PC-3 (cell line): ENCODE measurements at regions not wholly inside any gene's neighbourhood (a gene's known extent, or its start where the extent isn't known, plus 50 kb on each side); places are given as distances from the start of the nearest gene placed in this dataset.

Experiments
- ATAC-seq: fragments of 200-7000 bp; cut with Tn5 transposase; 2 replicates; pipeline ENCODE4 v1.9.1; 2020; ENCODE audit warnings: mild to moderate bottlenecking, moderate library complexity
- BruUV-seq: library from RNA; stranded (reverse); fragments of 400-500 nt; replicated peaks from 2 replicates; lab custom pipeline; 2021; lab: Mats Ljungman, UMichigan
- CTCF ChIA-PET: fragments of 300-600 bp; sonication (Branson Sonifier 250); formaldehyde crosslinking; loops from one replicate; lab custom pipeline; 2022; ENCODE audit warnings: antibody characterized with exemption; lab: Charles Lee
- POLR2A ChIA-PET: fragments of 300-600 bp; sonication (Branson Sonifier 250); formaldehyde crosslinking; loops from one replicate; lab custom pipeline; 2022; ENCODE audit warnings: antibody characterized with exemption; ENCODE audit not compliant: unreplicated experiment; lab: Charles Lee
- DNase-seq: peaks from one replicate; pipeline ENCODE4 v3.0.0-alpha.2; 2015
- H2AFZ ChIP-seq: fragments of 300-600 bp; sonication (generic); 2 replicates; pipeline ENCODE4 v1.6.0; 2016; ENCODE audit warnings: antibody characterized with exemption, low read length
- H3F3A ChIP-seq: fragments of 300-600 bp; sonication (generic); one replicate; pipeline ENCODE4 v1.6.0; 2017; ENCODE audit warnings: antibody characterized with exemption, low read length, control low read depth, mild to moderate bottlenecking; ENCODE audit not compliant: unreplicated experiment
- H3K27ac ChIP-seq: fragments of 300-600 bp; sonication (generic); 2 replicates; pipeline ENCODE4 v1.5.1; 2016; ENCODE audit warnings: mild to moderate bottlenecking, low read length
- H3K27me3 ChIP-seq: fragments of 300-600 bp; sonication (generic); 2 replicates; pipeline ENCODE4 v1.6.1; 2016; ENCODE audit warnings: low read length, mixed read lengths
- H3K36me3 ChIP-seq: fragments of 300-600 bp; sonication (generic); 2 replicates; pipeline ENCODE4 v1.6.1; 2016; ENCODE audit warnings: low read depth, mixed run types, low read length, mixed read lengths
- H3K4me1 ChIP-seq: fragments of 300-600 bp; sonication (generic); 2 replicates; pipeline ENCODE4 v1.5.1; 2016; ENCODE audit warnings: low read length; ENCODE audit not compliant: insufficient read depth
- H3K4me2 ChIP-seq: fragments of 300-600 bp; sonication (generic); 2 replicates; pipeline ENCODE4 v1.6.0; 2016; ENCODE audit warnings: low read length
- H3K4me3 ChIP-seq: fragments of 300-600 bp; sonication (generic); 2 replicates; pipeline ENCODE4 v1.5.1; 2016; ENCODE audit warnings: mild to moderate bottlenecking, low read length, mixed read lengths
- H3K79me2 ChIP-seq: fragments of 300-600 bp; sonication (generic); 2 replicates; pipeline ENCODE4 v1.6.1; 2017; ENCODE audit warnings: low read length, mixed read lengths
- H3K9ac ChIP-seq: fragments of 300-600 bp; sonication (generic); 2 replicates; pipeline ENCODE4 v1.6.0; 2016; ENCODE audit warnings: mild to moderate bottlenecking, low read length
- H3K9me2 ChIP-seq: fragments of 300-600 bp; sonication (generic); replicated peaks from 2 replicates; pipeline ENCODE4 v1.6.1; 2016; ENCODE audit warnings: mixed run types, low read length, mixed read lengths
- H3K9me3 ChIP-seq: fragments of 300-600 bp; sonication (generic); 2 replicates; pipeline ENCODE4 v1.6.1; 2016; ENCODE audit warnings: low read length, mixed read lengths
- H4K20me1 ChIP-seq: fragments of 300-600 bp; sonication (generic); 2 replicates; pipeline ENCODE4 v1.6.1; 2016; ENCODE audit warnings: low read length, mixed read lengths
- EZH2 ChIP-seq: fragments of 300-600 bp; sonication (generic); IDR thresholded peaks from one replicate; pipeline ENCODE4 v1.6.1; 2017; ENCODE audit warnings: antibody characterized with exemption, mild to moderate bottlenecking, low read length; ENCODE audit not compliant: unreplicated experiment
- EZH2phosphoT487 ChIP-seq: fragments of 300-600 bp; sonication (generic); IDR thresholded peaks from 2 replicates; pipeline ENCODE4 v1.6.1; 2018; ENCODE audit warnings: mild to moderate bottlenecking, antibody characterized with exemption, low read length, borderline replicate concordance
- intact Hi-C: fragments of 100-400 bp; cut with micrococcal nuclease; formaldehyde crosslinking; loops from 2 replicates; pipeline ENCODE4 v1.9.0; 2023
- TF ChIP-seq, protein P1 (sequence below): fragments of 300-600 bp; sonication (generic); conservative IDR thresholded peaks from 2 replicates; pipeline ENCODE4 v1.5.1; 2017; ENCODE audit warnings: antibody characterized with exemption, low read depth, mild to moderate bottlenecking, low read length

DNA sequence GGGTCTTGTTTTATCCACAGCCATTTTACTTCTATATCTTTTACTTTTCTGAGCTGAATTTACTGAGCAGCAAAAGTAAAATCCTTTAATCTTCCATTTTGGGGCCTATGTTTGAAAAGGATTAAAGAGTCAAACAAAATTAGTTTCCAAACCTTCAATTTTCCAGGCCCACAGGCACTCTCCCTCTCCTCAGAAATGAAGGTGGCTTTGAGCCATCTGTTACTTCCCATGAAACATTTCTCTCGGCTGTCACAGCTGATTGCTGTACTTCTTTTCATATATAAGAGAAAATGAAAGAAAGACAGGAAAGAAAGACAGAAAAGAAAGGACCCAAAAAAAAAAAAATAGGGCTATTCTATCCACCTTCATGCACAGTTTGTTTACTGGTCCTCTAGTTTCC, 194.9 kb downstream of the LACC1 start:
- BruUV-seq: no TSS peak
- intact Hi-C loops: no loop called here
- H3K9me3 ChIP-seq: no peaks in the 10 kb centered on the region
- H3K4me3 ChIP-seq: no peak overlapping the region
- peaks cover 2% of the 10 kb centered on the region; the same call in 1 of the 2 replicates for H3K4me1 ChIP-seq
- DNase-seq: no peak
- no peak for ATAC-seq
- TF ChIP-seq, protein P1, sequence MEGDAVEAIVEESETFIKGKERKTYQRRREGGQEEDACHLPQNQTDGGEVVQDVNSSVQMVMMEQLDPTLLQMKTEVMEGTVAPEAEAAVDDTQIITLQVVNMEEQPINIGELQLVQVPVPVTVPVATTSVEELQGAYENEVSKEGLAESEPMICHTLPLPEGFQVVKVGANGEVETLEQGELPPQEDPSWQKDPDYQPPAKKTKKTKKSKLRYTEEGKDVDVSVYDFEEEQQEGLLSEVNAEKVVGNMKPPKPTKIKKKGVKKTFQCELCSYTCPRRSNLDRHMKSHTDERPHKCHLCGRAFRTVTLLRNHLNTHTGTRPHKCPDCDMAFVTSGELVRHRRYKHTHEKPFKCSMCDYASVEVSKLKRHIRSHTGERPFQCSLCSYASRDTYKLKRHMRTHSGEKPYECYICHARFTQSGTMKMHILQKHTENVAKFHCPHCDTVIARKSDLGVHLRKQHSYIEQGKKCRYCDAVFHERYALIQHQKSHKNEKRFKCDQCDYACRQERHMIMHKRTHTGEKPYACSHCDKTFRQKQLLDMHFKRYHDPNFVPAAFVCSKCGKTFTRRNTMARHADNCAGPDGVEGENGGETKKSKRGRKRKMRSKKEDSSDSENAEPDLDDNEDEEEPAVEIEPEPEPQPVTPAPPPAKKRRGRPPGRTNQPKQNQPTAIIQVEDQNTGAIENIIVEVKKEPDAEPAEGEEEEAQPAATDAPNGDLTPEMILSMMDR: no peak
- TF ChIP-seq EZH2 (no peak), EZH2phosphoT487 (no peak)
- H3F3A ChIP-seq: no peaks in the 10 kb centered on the region
- H3K27me3 ChIP-seq: no peaks in the 10 kb centered on the region
- H3K9ac ChIP-seq: no peak overlapping the region
- H3K79me2 ChIP-seq: no peaks in the 10 kb centered on the region
- H4K20me1 ChIP-seq: no peaks in the 10 kb centered on the region
- H3K4me2 ChIP-seq: no peak overlapping the region
- H3K27ac ChIP-seq: no peak overlapping the region
- H2AFZ ChIP-seq: no peak overlapping the region
- no peaks in the 10 kb centered on the region for H3K9me2 ChIP-seq
- no peaks in the 10 kb centered on the region for H3K36me3 ChIP-seq
- CTCF ChIA-PET: no interaction called here
- POLR2A ChIA-PET: no interaction called here

DNA sequence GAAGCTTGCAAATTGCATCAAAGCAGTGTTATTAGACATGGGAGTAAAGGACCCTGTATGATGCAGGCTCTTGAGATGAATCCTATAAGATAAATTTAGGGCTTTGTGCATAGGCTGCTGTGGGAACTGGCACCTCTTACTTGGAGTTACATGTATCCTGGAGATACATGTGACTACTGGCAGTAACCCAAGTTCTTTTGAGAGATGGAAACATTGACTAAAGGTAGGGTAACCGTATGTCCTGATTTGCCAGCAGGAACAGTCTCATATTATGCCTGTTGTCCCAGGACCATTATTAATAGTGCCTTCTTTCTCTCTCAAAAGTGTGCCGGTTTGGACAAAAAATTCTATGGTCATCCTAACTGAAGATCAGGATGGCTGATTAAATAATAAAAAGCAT, 195.4 kb downstream of the LACC1 start:
- Histone ChIP-seq H3K4me1 (no peaks in the 10 kb centered on the region), H2AFZ (no peak overlapping the region), H3K27ac (no peak overlapping the region), H3K9me2 (no peaks in the 10 kb centered on the region), H3K9ac (no peak overlapping the region), H3K4me3 (no peak overlapping the region), H3F3A (no peaks in the 10 kb centered on the region), H3K79me2 (no peaks in the 10 kb centered on the region), H3K36me3 (no peaks in the 10 kb centered on the region), H4K20me1 (no peaks in the 10 kb centered on the region), H3K4me2 (no peak overlapping the region), H3K27me3 (no peaks in the 10 kb centered on the region), H3K9me3 (no peaks in the 10 kb centered on the region)
- ChIA-PET CTCF (no interaction called here), POLR2A (no interaction called here)
- no peak for TF ChIP-seq EZH2
- TF ChIP-seq, protein P1: no peak
- no peak for TF ChIP-seq EZH2phosphoT487
- no peak for ATAC-seq
- DNase-seq: no peak
- no TSS peak for BruUV-seq
- intact Hi-C loops: no loop called here

DNA sequence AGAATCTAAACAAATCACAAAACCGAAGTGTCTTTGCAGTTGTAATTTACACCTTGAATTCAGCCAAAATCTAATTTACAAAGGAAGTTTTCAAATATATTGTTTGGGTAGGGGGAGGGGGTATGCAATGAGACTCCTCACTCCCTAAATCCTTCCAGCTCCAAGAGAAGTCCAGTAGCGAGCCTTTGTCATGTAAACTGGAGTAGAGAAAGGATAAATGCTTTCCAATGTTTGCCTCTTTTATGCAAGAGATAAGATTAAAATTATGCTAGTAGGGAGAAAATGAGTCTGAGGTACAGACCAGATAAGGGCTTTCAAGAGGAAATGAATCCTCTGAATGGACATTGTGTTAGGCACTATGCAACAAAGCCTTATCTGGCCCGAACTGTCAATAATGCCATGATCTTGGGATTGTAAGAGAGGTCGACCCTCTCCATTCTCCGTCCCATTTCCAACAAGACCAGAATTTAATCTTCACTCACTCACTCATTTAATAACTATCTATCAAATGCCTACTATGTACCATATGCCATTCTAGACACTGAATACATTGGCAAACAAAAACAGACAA, 199.2 kb downstream of the LACC1 start:
- H2AFZ ChIP-seq: no peak overlapping the region
- no peaks in the 10 kb centered on the region for H3K36me3 ChIP-seq
- no peak for TF ChIP-seq EZH2
- TF ChIP-seq, protein P1: no peak
- no peak for TF ChIP-seq EZH2phosphoT487
- no peak overlapping the region for H3K9ac ChIP-seq
- DNase-seq (no peak), ATAC-seq (no peak)
- BruUV-seq: no TSS peak
- CTCF ChIA-PET: no interaction called here
- no peaks in the 10 kb centered on the region for H3K9me3 ChIP-seq
- H3K27me3 ChIP-seq: no peaks in the 10 kb centered on the region
- H3F3A ChIP-seq: no peaks in the 10 kb centered on the region
- POLR2A ChIA-PET: no interaction called here
- H3K4me2 ChIP-seq: no peak overlapping the region
- H4K20me1 ChIP-seq: no peaks in the 10 kb centered on the region
- no peaks in the 10 kb centered on the region for H3K9me2 ChIP-seq
- no peak overlapping the region for H3K4me3 ChIP-seq
- intact Hi-C loops: no loop called here
- no peak overlapping the region for H3K27ac ChIP-seq
- H3K4me1 ChIP-seq: no peaks in the 10 kb centered on the region
- H3K79me2 ChIP-seq: no peaks in the 10 kb centered on the region
